Mucosa of descending colon (tissue), 3 donors: ENCODE measurements at regions not wholly inside any gene's neighbourhood (a gene's known extent, or its start where the extent isn't known, plus 50 kb on each side); places are given as distances from the start of the nearest gene placed in this dataset.
A peak's percentile ranks its signal among the peaks of the same experiment; 100 is the strongest.

Experiments
- ATAC-seq: fragments of 200-7000 bp; cut with Tn5 transposase; one replicate; pipeline ENCODE4 v1.9.1; 2020; ENCODE audit warnings: mild to moderate bottlenecking, moderate library complexity
- DNase-seq, 3 donors: peaks; one replicate each; pipeline ENCODE4 v3.0.0-alpha.2; 2020
- H3K36me3 ChIP-seq: fragments of 200-600 bp; one replicate; pipeline ENCODE4 v1.8.0; 2021; ENCODE audit warnings: low read depth, mild to moderate bottlenecking
- H3K4me1 ChIP-seq: fragments of 200-600 bp; one replicate; pipeline ENCODE4 v1.8.0; 2021; ENCODE audit warnings: low read depth, mild to moderate bottlenecking
- H3K4me3 ChIP-seq: fragments of 200-600 bp; one replicate; pipeline ENCODE4 v1.8.0; 2021; ENCODE audit warnings: mild to moderate bottlenecking
- H3K9me3 ChIP-seq: fragments of 200-600 bp; one replicate; pipeline ENCODE4 v1.8.0; 2021; ENCODE audit warnings: mild to moderate bottlenecking
- intact Hi-C, 2 donors: fragments of 100-400 bp; cut with DNase I in 1 of 2; cut with micrococcal nuclease in 1 of 2; formaldehyde crosslinking; loops; one replicate each; pipeline versions ENCODE4 v1.11.0 to v1.11.1; 2022; cut with DNase I, micrococcal nuclease
- TF ChIP-seq, protein P1 (sequence below): fragments of 200-600 bp; IDR thresholded peaks from one replicate; pipeline ENCODE4 v1.8.0; 2022; ENCODE audit warnings: antibody characterized with exemption, mild to moderate bottlenecking
- donor health status: DM: no; HTN: no; CAD: no; lungs with moderate emphysema.
- donor health status: DM: no; HTN: no; CAD: no.
- donor health status: DM: no; HTN: yes; CAD: no.

DNA sequence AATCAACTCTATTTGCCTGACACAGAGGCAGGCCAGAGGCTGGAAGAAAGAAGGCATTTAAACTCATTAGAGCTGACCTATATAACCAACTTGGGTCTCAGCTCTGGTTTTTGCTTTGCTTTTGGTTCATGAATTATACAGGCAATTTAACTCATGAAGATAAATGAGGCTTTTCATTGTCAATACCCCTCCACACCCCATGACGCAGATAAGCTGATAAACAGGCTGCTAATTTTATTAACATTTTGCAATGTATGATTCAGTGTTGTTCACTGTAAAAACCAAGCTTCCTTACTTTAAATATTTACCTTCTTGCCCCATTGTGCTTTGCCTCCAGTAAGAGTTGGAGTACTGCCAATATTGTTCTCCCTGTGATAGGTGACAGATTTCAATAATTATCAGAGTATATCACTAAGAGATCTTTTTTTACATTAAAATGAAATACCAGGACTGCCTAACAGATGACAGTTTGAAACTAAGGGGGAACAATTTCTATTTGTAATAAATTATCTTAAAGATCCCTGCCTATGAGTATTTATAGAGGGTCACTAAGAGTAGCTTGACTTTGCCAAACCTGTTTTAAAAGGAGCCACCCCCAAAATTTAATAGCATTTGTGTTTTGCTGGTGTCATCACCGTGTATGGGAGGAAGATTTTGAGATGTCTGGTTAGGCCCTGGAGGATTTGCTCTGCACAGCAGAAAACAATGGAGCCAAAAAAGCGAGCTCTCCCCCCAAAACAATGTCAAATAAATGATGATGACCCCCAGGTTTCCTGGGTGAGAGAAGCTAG is 472.7 kb upstream of the NBEA start:
- no peak for DNase-seq
- intact Hi-C loops, result no loop called here
- H3K9me3 ChIP-seq, result no peaks in the 10 kb centered on the region
- TF ChIP-seq, protein P1, sequence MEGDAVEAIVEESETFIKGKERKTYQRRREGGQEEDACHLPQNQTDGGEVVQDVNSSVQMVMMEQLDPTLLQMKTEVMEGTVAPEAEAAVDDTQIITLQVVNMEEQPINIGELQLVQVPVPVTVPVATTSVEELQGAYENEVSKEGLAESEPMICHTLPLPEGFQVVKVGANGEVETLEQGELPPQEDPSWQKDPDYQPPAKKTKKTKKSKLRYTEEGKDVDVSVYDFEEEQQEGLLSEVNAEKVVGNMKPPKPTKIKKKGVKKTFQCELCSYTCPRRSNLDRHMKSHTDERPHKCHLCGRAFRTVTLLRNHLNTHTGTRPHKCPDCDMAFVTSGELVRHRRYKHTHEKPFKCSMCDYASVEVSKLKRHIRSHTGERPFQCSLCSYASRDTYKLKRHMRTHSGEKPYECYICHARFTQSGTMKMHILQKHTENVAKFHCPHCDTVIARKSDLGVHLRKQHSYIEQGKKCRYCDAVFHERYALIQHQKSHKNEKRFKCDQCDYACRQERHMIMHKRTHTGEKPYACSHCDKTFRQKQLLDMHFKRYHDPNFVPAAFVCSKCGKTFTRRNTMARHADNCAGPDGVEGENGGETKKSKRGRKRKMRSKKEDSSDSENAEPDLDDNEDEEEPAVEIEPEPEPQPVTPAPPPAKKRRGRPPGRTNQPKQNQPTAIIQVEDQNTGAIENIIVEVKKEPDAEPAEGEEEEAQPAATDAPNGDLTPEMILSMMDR, result no peak
- no peaks in the 10 kb centered on the region for H3K36me3 ChIP-seq
- peak; percentile 70 for ATAC-seq
- H3K4me1 ChIP-seq, result no peaks in the 10 kb centered on the region
- no peak overlapping the region for H3K4me3 ChIP-seq

DNA sequence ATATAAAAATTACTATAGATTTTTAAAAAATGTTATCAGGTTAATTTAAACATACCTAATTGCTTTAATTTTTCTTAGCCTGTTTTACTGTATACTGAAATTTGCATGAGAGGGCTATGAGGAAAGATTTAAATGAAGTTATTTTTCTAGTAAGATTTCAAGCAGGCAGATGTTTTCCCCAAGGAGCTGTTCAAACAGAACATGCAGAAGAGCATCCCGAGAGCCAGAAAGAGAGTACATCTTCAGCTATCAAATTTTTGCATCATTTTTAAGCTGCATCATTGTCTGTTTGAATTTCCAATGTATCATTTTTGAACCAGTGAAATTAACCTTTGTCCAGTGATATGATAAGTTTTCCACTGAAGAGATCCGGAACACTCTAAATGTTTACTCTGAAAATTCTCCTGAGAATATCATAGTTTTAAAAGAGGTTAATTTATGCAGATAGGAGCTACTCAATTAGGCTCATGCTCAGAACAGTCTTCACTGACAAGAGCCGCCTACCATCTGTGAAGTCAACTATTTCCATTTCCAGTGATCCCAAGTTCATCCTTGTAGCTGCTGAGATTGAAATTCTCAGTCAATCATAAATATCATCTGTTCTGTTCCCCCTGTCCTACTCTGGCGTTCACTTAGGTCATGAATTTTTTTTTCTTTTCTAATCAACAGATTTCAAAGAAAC is 467.7 kb upstream of the NBEA start:
- intact Hi-C loops, result no loop called here
- Histone ChIP-seq H3K36me3 (no peaks in the 10 kb centered on the region), H3K4me1 (no peaks in the 10 kb centered on the region), H3K4me3 (no peak overlapping the region), H3K9me3 (no peaks in the 10 kb centered on the region)
- DNase-seq (no peak), ATAC-seq (no peak)
- TF ChIP-seq, protein P1, result no peak

DNA sequence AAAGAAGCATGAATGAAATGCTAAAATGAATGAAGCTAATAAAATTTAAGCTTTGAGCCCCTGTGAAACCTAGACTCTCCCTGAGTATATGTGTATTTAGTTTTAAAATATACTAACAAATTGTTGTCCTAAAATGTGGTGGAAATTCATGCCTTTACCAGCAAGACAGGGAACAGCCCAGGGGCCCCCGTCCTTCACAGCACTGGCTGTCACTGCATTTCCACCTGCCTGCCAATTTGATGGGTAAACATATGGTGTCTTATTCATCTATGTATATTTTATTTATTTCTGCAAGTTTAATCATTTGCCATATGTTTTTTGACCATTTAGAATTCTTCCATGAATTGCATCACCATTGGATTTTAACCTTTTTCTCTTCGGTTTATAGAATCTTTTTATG is 463.7 kb upstream of the NBEA start:
- TF ChIP-seq, protein P1, result no peak
- H3K9me3 ChIP-seq, result no peaks in the 10 kb centered on the region
- no peak overlapping the region for H3K4me3 ChIP-seq
- ATAC-seq (no peak), DNase-seq (no peak)
- intact Hi-C loops, result no loop called here
- no peaks in the 10 kb centered on the region for H3K36me3 ChIP-seq
- no peaks in the 10 kb centered on the region for H3K4me1 ChIP-seq

DNA sequence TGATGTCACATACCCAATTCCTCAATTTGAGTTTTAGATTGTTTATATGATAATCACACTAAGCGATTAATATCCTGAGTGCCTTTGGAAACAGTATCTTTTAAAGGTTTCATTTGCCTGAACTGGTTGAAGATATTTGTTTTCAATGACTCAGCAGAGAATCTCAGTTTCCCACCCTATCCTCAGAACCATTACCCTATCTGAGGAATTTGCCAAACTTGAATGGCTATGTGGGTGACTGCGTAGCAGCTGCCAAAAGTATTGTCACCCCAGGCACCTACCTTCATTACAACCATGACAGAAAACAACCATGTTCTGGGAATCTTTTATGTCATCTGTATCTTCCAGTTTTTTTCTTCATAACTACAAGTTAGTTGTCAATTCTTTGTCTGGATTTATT is 440.1 kb upstream of the NBEA start:
- TF ChIP-seq, protein P1, result no peak
- no peak for DNase-seq
- H3K4me1 ChIP-seq, result no peaks in the 10 kb centered on the region

DNA sequence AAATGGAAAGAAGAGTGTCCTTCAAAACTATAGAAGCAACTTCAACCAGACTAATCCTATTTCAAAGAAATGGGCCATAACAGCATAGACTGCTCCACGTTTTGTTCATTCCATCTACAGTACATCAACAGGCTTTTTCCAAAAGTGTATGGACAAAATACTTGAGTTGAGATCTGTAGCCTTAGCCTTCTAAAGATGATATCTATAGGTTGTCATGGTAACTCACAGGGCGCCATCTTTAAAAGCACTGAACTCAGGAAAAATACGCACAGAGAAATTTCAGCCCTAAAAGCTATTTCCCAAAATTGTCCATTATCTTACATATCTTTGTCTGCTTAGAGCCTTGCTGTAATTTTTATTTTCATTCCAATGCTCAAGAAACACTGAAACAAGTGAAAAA is 439.4 kb upstream of the NBEA start:
- intact Hi-C loops, result no loop called here
- ATAC-seq, result no peak
- Histone ChIP-seq H3K9me3 (no peaks in the 10 kb centered on the region), H3K4me3 (no peak overlapping the region), H3K4me1 (no peaks in the 10 kb centered on the region), H3K36me3 (no peaks in the 10 kb centered on the region)
- TF ChIP-seq, protein P1, result no peak
- no peak for DNase-seq

More for the DNA sequence above, 440.1 kb upstream of the NBEA start:
- Histone ChIP-seq H3K4me3 (no peak overlapping the region), H3K9me3 (no peaks in the 10 kb centered on the region), H3K36me3 (no peaks in the 10 kb centered on the region)
- ATAC-seq, result no peak
- intact Hi-C loops, result no loop called here
